Right ventricle myocardium superior (tissue), 1 donor: ENCODE measurements at regions not wholly inside any gene's neighbourhood (a gene's known extent, or its start where the extent isn't known, plus 50 kb on each side); places are given as distances from the start of the nearest gene placed in this dataset.

ENCODE experiments used
- ATAC-seq: fragments of 200-7000 bp; cut with Tn5 transposase; one replicate; pipeline ENCODE4 v1.9.1; 2020; ENCODE audit warnings: mild to moderate bottlenecking; ENCODE audit not compliant: poor library complexity
- DNase-seq: peaks from one replicate; pipeline ENCODE4 v3.0.0-alpha.2; 2020
- intact Hi-C: fragments of 100-400 bp; cut with DNase I; formaldehyde crosslinking; loops from one replicate; pipeline ENCODE4 v1.11.2; 2022
- donor health status: DM: no; HTN: yes; CAD: no; lungs with severe emphysema.

- intact Hi-C loops = no loop called here
- ATAC-seq = no peak
- no peak for DNase-seq
Measured at GRCh38 chr14:85315290-85315689, 214.7 kb upstream of the FLRT2 start.

GRCh38 chr14:85315733-85316290, 214.1 kb upstream of the FLRT2 start:
- ATAC-seq (no peak), DNase-seq (no peak)
- intact Hi-C loops = no loop called here

DNA sequence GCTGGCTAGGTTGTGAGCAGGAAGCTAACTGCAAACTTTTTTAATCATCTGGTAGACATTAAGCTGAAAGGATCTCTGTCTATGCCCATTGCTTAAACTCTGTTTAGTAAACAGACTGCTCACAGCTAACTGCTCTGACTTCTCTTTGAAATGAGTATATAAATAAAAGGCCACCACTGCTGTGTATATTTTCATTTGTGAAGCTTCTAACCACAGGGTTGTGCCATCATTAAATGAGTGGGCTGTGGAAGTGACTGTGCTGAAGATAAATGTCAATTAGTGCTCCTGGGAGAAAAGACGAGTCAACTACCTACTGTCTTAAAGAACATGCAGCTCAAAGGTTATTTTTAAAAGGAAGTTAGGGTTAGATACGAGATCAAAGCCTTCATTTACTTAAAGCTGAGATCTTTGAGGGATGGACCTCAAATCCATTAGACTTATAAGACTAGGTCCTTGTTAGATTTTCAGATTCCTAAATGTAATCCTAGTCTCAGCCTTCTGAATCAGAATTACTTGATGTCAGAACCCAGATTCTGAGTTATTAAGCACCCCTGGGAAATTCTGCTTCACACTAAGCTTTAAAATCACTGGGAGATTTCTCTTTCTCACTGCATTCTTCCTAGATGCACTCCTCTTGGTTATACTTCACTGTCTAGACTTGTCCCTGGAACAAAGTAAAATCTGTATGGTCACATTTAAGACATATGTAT, 213.1 kb upstream of the FLRT2 start:
- intact Hi-C loops = no loop called here
- ATAC-seq (no peak), DNase-seq (no peak)

GRCh38 chr14:85317491-85318021, 212.4 kb upstream of the FLRT2 start:
- DNase-seq (no peak), ATAC-seq (no peak)
- intact Hi-C loops = no loop called here

DNA sequence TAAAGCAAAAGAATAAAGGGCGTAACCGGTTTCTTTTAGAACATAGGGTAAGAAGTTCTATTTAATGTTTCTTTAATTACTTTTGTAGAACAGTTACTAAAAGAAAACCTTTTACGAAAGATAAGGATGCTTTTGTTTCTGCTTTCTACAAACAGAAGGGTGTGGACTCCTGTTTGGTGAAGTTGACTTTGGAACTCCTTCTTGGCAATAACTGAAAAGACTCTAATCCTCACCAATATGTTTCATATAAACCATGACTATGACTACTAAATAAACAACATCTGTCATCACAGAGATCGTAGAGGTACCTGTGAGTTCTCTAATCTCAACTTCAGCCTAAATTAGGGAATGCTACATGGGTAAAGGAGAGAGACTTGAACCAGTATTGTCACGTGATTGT, 210.8 kb upstream of the FLRT2 start:
- ATAC-seq (no peak), DNase-seq (no peak)
- intact Hi-C loops = no loop called here

DNA sequence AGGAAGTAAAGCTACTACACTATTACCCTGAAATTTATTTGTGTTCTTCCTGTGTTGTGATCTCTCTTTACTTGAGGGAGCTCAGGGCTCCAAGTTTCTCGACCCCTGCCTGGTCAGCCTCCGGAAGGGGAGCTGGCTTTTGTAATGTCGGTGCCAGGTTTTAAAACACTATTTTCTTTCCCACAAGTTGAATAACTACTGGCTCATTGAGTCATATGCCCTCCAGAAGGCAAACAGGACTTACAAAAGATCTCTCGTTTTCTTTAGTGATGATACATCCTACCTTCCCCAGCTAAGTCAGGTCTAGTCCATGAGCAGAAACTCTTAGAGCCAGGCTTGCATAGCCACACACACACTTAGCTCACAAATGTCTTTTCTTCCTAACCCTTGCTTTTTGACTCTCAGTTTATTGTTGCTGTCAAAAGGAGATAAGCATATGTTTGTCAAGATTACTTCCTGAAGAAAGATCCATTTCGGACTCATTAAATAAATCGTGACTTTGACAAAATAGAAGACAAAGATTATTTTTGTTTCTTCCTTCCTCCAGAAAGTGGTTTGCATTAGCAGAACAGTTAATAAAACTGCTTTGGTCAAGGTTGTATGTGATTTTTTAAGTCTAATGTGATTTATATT, 209.8 kb upstream of the FLRT2 start:
- DNase-seq (no peak), ATAC-seq (no peak)
- intact Hi-C loops = no loop called here

GRCh38 chr14:85325134-85326017, 204.6 kb upstream of the FLRT2 start:
- intact Hi-C loops = no loop called here
- DNase-seq (no peak), ATAC-seq (no peak)

GRCh38 chr14:85332401-85332800, 197.5 kb upstream of the FLRT2 start:
- intact Hi-C loops = no loop called here
- DNase-seq = no peak
- ATAC-seq = no peak

- ATAC-seq (no peak), DNase-seq (no peak)
- intact Hi-C loops = no loop called here
Measured at GRCh38 chr14:85333313-85333712, 196.6 kb upstream of the FLRT2 start.

GRCh38 chr14:85333841-85334240, 196.1 kb upstream of the FLRT2 start:
- ATAC-seq = no peak
- intact Hi-C loops = no loop called here
- DNase-seq = no peak

GRCh38 chr14:85334316-85334715, 195.6 kb upstream of the FLRT2 start:
- no peak for ATAC-seq
- no peak for DNase-seq
- intact Hi-C loops = no loop called here

DNA sequence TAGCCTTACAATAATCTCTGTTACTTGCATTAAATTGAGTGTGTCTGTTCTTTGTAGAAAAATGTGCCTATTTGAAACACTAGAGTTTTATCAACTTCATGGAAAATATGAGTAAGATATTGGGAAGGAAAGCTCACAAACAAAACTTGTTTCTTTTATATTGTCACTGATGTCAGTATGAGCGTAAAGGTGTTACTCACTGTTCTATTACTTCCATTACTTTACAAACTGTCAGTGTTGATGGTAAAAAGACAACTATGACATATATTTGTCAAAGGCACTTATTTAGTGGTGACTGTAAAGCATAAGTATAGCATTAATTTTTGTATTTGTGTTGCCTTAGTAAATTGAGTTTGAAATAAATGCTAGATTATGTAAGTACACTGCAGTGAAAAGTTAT, 193.7 kb upstream of the FLRT2 start:
- intact Hi-C loops = no loop called here
- ATAC-seq (no peak), DNase-seq (no peak)

- intact Hi-C loops = no loop called here
- ATAC-seq (no peak), DNase-seq (no peak)
Measured at GRCh38 chr14:85336817-85337216, 193.1 kb upstream of the FLRT2 start.

DNA sequence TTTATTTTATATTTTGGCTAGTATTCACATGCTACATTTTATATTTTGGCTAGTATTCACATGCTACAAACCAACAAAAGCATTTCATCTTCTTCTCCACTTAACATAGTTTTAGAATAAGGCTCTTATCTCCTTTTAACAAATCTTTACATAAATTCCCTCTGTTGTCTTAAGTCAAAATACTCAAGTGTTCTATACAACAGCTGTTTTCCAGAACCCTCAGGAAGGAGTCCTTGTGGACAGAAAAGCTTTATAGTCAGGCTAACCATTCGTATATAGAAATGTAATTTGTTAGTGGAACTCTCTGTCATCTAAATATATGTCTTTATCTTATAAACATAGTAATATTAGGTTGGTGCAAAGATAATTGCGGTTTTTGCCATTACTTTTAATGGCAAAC, 191.0 kb upstream of the FLRT2 start:
- ATAC-seq (no peak), DNase-seq (no peak)
- intact Hi-C loops = no loop called here

GRCh38 chr14:85342858-85343607, 186.9 kb upstream of the FLRT2 start:
- peak; percentile 75 for ATAC-seq
- DNase-seq = no peak
- intact Hi-C loops = no loop called here

- DNase-seq (no peak), ATAC-seq (no peak)
Measured at GRCh38 chr14:85344171-85344570, 185.8 kb upstream of the FLRT2 start.

DNA sequence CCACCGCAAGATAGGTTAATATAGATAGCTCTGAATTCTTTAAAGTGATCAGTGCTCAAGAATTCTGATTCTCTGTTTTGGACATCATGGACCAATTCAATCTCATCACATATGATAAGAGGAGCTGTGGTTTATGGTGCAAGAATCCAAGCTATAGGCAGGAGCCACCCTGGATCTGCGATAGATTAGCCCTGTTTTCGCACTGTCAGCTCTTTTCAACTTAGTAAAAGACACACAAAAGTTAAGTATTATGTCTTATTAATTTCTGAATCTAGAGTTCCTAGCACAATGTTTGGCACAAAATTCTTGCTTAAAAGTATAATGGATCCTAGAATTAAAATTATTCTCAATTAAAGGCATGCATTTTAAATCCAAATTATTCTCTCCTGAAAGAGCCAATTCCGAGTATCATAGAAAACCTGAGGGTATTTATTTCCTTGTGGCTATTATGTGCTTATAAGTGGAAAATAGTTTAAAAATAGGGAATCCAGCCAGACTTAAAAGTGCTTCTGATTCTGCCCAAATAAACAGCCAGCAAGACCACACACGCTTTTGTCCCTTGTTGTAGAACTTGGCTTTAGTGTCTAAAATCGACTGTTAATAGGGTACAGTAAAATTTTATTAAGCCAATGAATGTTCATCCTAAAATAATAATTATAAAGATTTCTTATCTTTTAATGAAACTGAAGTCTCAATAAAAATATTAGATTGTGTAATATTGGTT, 184.9 kb upstream of the FLRT2 start:
- intact Hi-C loops = no loop called here
- DNase-seq = no peak
- ATAC-seq = no peak

More at GRCh38 chr14:85344171-85344570, 185.8 kb upstream of the FLRT2 start:
- intact Hi-C loops = no loop called here

DNA sequence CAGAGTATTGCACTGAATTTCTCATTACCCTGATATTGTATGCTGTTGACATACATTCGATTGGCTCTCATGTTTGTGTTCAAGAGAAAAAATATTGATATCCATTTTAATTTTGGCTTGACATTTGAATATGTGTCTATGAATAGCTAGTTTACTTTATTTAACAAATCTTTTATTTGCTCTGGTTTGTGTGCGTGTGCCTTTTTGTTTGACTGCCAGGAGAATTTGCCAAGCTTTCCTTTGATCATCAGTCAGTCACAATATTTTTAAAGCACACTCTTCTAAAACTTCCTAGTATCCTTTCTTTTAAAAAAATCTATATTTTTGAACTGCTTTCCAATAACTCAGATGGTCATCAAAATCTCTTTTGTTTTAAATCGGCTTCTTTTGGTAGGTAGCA, 179.3 kb upstream of the FLRT2 start:
- DNase-seq = no peak
- intact Hi-C loops = no loop called here
- ATAC-seq = no peak
